Upper lobe of left lung (tissue), 4 donors: ENCODE measurements at regions not wholly inside any gene's neighbourhood (a gene's known extent, or its start where the extent isn't known, plus 50 kb on each side); places are given as distances from the start of the nearest gene placed in this dataset.
"Not testable (repeated sequence)": the region's sequence is repeated elsewhere in the genome, so short reads cannot be mapped to it uniquely, and the experiment has no call there.

Experiments used
- POLR2A ChIP-seq, 4 donors: fragments of 450-650 bp; IDR thresholded peaks; one replicate each; pipeline ENCODE4 v1.5.1; 2016 to 2017; ENCODE audit warnings: antibody characterized with exemption in 4 of 4, mild to moderate bottlenecking in 2 of 4
- TF ChIP-seq, protein P1 (sequence below), 6 experiments: fragments of 450-650 bp in 4 of 6; fragments of 200-600 bp in 2 of 6; sonication (generic) in 2 of 6; IDR thresholded peaks; one replicate each; pipeline ENCODE4 v1.5.1; 2016 to 2019; ENCODE audit warnings: antibody characterized with exemption in 6 of 6

DNA sequence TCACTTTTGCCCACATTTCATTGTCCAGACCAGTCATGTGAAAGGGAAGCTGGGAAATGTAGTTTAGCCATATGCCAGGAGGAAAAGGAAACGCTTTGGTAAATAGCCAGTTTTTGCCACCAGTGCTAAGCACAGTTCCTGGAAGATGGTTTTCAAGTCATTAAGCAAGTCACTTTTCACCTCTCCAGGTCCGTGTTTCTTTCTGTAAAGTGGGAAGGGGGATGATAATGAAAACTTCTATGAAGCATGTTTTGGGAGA lies 96.6 kb upstream of the TPTE start:
- TF ChIP-seq, protein P1, sequence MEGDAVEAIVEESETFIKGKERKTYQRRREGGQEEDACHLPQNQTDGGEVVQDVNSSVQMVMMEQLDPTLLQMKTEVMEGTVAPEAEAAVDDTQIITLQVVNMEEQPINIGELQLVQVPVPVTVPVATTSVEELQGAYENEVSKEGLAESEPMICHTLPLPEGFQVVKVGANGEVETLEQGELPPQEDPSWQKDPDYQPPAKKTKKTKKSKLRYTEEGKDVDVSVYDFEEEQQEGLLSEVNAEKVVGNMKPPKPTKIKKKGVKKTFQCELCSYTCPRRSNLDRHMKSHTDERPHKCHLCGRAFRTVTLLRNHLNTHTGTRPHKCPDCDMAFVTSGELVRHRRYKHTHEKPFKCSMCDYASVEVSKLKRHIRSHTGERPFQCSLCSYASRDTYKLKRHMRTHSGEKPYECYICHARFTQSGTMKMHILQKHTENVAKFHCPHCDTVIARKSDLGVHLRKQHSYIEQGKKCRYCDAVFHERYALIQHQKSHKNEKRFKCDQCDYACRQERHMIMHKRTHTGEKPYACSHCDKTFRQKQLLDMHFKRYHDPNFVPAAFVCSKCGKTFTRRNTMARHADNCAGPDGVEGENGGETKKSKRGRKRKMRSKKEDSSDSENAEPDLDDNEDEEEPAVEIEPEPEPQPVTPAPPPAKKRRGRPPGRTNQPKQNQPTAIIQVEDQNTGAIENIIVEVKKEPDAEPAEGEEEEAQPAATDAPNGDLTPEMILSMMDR (IDR thresholded peaks at IDR 0.05) = not testable (repeated sequence)
- TF ChIP-seq POLR2A (IDR thresholded peaks at IDR 0.05) = not testable (repeated sequence)
